OCI-LY1 (cell line): ENCODE measurements at regions not wholly inside any gene's neighbourhood (a gene's known extent, or its start where the extent isn't known, plus 50 kb on each side); places are given as distances from the start of the nearest gene placed in this dataset.

Experiments
- H2AFZ ChIP-seq: fragments of 200-600 bp; sonication (generic), shearing (Covaris generic); 2 replicates; pipeline ENCODE4 v1.6.0; 2014; ENCODE audit warnings: antibody characterized with exemption, mild to moderate bottlenecking, low read length
- H3F3A ChIP-seq: fragments of 200-600 bp; sonication (generic), shearing (Covaris generic); 2 replicates; pipeline ENCODE4 v1.6.0; 2014; ENCODE audit warnings: mild to moderate bottlenecking, antibody characterized with exemption, low read length, moderate library complexity; ENCODE audit not compliant: insufficient read depth
- H3K27ac ChIP-seq: fragments of 200-600 bp; sonication (generic); 2 replicates; pipeline ENCODE4 v1.5.1; 2014; ENCODE audit warnings: low read length, mixed run types, mild to moderate bottlenecking, low read depth; ENCODE audit not compliant: poor library complexity, severe bottlenecking
- H3K27me3 ChIP-seq: fragments of 200-600 bp; sonication (generic); 2 replicates; pipeline ENCODE4 v1.6.0; 2014; ENCODE audit warnings: antibody characterized with exemption, mild to moderate bottlenecking, low read length, moderate library complexity; ENCODE audit not compliant: insufficient read depth
- H3K36me3 ChIP-seq: fragments of 200-600 bp; sonication (generic); 2 replicates; pipeline ENCODE4 v1.6.1; 2014; ENCODE audit warnings: mild to moderate bottlenecking, antibody characterized with exemption, low read length, moderate library complexity, mixed read lengths; ENCODE audit not compliant: insufficient read depth
- H3K4me1 ChIP-seq: fragments of 200-600 bp; sonication (generic); 2 replicates; pipeline ENCODE4 v1.5.1; 2014; ENCODE audit warnings: mild to moderate bottlenecking, low read length, moderate library complexity; ENCODE audit not compliant: insufficient read depth, severe bottlenecking
- H3K4me2 ChIP-seq: fragments of 200-600 bp; sonication (generic), shearing (Covaris generic); 2 replicates; pipeline ENCODE4 v1.6.1; 2014; ENCODE audit warnings: low read length
- H3K4me3 ChIP-seq: fragments of 200-600 bp; sonication (generic); 2 replicates; pipeline ENCODE4 v1.5.1; 2014; ENCODE audit warnings: low read length, low read depth, mild to moderate bottlenecking, mixed read lengths; ENCODE audit not compliant: poor library complexity, severe bottlenecking
- H3K79me2 ChIP-seq: fragments of 200-600 bp; shearing (Covaris generic); 2 replicates; pipeline ENCODE4 v1.6.1; 2016; ENCODE audit warnings: mixed run types, low read length, mixed read lengths; ENCODE audit not compliant: insufficient read depth
- H3K9ac ChIP-seq: fragments of 200-600 bp; sonication (generic), shearing (Covaris generic); 2 replicates; pipeline ENCODE4 v1.6.1; 2014; ENCODE audit warnings: mild to moderate bottlenecking, low read length, mixed read lengths
- H3K9me2 ChIP-seq: fragments of 200-600 bp; sonication (generic), shearing (Covaris generic); 2 replicates; pipeline ENCODE4 v1.6.1; 2014; ENCODE audit warnings: low read depth, mild to moderate bottlenecking, low read length, mixed read lengths
- H3K9me3 ChIP-seq: fragments of 200-600 bp; shearing (Covaris generic); 2 replicates; pipeline ENCODE4 v1.6.1; 2014; ENCODE audit warnings: low read length, mixed read lengths
- H4K20me1 ChIP-seq: fragments of 200-600 bp; sonication (generic), shearing (Covaris generic); 2 replicates; pipeline ENCODE4 v1.6.0; 2016; ENCODE audit warnings: mild to moderate bottlenecking, low read length; ENCODE audit not compliant: insufficient read depth
- EZH2 ChIP-seq: fragments of 200-600 bp; sonication (generic), shearing (Covaris generic); IDR thresholded peaks from 2 replicates; pipeline ENCODE4 v1.8.0; 2017; ENCODE audit warnings: borderline replicate concordance, mixed run types, mild to moderate bottlenecking, antibody characterized with exemption, low read length, moderate library complexity, mixed read lengths
- TF ChIP-seq, protein P1 (sequence below): fragments of 200-600 bp; sonication (generic), shearing (Covaris generic); IDR thresholded peaks from 2 replicates; pipeline ENCODE4 v1.5.1; 2017; ENCODE audit warnings: mild to moderate bottlenecking, antibody characterized with exemption, low read length, moderate library complexity, mixed read lengths

DNA sequence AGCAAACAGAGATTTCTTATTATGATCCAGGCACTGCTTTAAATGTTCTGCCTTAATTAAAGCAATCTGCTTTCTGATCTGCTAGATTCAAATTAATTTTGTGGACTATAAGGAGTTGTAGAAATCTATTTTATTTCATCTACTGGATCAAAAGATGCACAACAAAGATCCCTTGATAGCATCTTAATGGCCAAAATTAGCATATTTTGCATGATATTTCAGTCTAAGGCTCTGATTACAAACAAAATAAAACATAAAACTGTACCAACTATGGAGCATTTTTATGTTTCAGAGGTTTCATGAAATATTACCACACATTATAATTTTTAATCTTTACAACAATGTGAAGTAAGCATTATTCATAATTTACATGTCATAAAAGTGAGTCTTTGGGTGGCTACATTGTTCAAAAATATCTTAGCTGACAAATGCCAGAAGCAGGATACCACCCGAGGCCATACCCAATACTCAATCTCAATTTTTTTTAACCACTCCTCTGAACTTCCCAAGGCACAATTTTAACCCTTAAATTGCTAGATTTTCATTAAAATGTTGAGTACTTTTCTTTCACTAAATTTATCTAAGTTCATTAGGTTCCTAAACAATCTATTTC is 929.5 kb downstream of the KCNA4 start:
- Histone ChIP-seq H3K27ac (no peak overlapping the region), H3K36me3 (no peaks in the 10 kb centered on the region)
- no peak for TF ChIP-seq EZH2
- TF ChIP-seq, protein P1, sequence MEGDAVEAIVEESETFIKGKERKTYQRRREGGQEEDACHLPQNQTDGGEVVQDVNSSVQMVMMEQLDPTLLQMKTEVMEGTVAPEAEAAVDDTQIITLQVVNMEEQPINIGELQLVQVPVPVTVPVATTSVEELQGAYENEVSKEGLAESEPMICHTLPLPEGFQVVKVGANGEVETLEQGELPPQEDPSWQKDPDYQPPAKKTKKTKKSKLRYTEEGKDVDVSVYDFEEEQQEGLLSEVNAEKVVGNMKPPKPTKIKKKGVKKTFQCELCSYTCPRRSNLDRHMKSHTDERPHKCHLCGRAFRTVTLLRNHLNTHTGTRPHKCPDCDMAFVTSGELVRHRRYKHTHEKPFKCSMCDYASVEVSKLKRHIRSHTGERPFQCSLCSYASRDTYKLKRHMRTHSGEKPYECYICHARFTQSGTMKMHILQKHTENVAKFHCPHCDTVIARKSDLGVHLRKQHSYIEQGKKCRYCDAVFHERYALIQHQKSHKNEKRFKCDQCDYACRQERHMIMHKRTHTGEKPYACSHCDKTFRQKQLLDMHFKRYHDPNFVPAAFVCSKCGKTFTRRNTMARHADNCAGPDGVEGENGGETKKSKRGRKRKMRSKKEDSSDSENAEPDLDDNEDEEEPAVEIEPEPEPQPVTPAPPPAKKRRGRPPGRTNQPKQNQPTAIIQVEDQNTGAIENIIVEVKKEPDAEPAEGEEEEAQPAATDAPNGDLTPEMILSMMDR = no peak

DNA sequence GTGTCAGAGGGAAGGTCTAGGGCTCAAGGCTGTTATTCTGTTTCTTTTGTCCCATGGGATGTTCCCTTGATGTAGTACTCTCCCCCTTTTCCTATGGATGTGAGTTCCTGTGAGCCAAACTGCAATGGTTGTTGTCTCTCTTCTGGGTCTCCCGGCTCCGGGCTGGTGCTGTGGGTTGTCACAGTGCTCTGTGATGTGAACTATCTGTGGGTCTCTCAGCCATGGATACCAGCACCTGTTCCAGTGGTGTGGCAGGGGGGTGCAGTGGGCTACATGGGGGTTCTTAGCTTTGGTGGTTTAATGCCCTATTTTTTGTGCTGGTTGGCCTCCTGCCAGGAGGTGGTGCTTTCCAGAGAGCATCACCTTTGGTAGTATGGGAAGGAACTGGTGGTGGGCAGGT is 941.1 kb downstream of the KCNA4 start:
- H3K4me1 ChIP-seq = no peaks in the 10 kb centered on the region
- no peaks in the 10 kb centered on the region for H3K27me3 ChIP-seq
- no peak overlapping the region for H3K4me2 ChIP-seq
- no peak overlapping the region for H3K27ac ChIP-seq
- H3K36me3 ChIP-seq = no peaks in the 10 kb centered on the region
- no peak overlapping the region for H3K9ac ChIP-seq
- TF ChIP-seq, protein P1 = no peak
- no peak for TF ChIP-seq EZH2
- H3K79me2 ChIP-seq = no peaks in the 10 kb centered on the region
- H3F3A ChIP-seq = no peaks in the 10 kb centered on the region
- H3K4me3 ChIP-seq = no peak overlapping the region
- no peak overlapping the region for H2AFZ ChIP-seq
- H3K9me2 ChIP-seq = no peaks in the 10 kb centered on the region
- no peaks in the 10 kb centered on the region for H4K20me1 ChIP-seq
- H3K9me3 ChIP-seq = no peaks in the 10 kb centered on the region

More for the DNA sequence above, 929.5 kb downstream of the KCNA4 start:
- Histone ChIP-seq H3K79me2 (no peaks in the 10 kb centered on the region), H3K4me1 (no peaks in the 10 kb centered on the region), H2AFZ (no peak overlapping the region), H4K20me1 (no peaks in the 10 kb centered on the region), H3K9me3 (no peaks in the 10 kb centered on the region), H3K4me3 (no peak overlapping the region), H3K4me2 (no peak overlapping the region), H3F3A (no peaks in the 10 kb centered on the region), H3K9me2 (no peaks in the 10 kb centered on the region), H3K9ac (no peak overlapping the region), H3K27me3 (no peaks in the 10 kb centered on the region)

DNA sequence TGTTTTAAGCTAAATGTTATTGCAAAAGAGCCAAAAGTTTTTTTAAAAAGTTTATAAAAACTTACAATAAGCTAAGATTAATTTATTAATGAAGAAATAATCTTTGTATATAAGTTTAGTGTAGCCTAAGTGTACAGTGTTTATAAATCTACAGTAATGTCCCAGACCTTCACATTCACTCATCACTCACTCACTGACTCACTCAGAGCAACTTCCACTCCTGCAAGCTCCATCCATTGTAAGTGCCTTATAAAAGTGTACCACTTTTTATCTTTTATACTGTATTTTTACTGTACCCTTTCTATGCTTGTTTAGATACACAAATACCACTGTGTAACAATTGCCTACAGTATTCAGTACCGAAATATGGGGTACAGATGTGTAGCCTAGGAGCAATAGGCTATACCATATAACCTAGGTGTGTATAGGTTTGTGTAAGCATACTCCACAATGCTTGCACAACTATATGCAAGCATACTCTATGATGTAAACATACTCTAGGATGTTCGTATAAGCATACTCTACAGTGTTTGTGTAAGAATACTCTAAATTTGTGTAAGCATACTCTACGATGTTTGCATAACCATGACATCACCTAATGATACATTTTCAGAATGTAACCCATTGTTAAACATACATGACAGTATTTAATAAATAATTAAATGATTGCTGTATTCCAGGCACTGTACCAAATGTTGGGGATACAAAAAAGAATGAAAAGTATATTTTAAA is 953.0 kb downstream of the KCNA4 start:
- Histone ChIP-seq H2AFZ (no peak overlapping the region), H3K4me1 (no peaks in the 10 kb centered on the region), H3K36me3 (no peaks in the 10 kb centered on the region), H3K27ac (no peak overlapping the region), H3K9me3 (no peaks in the 10 kb centered on the region), H3K4me2 (no peak overlapping the region), H3K9ac (no peak overlapping the region), H3K27me3 (no peaks in the 10 kb centered on the region), H3K79me2 (no peaks in the 10 kb centered on the region), H3K9me2 (no peaks in the 10 kb centered on the region), H3K4me3 (no peak overlapping the region), H3F3A (no peaks in the 10 kb centered on the region), H4K20me1 (no peaks in the 10 kb centered on the region)
- TF ChIP-seq, protein P1 = no peak
- TF ChIP-seq EZH2 = no peak
